ENCODE measurements at regions not wholly inside any gene's neighbourhood (a gene's known extent, or its start where the extent isn't known, plus 50 kb on each side); places are given as distances from the start of the nearest gene placed in this dataset.

DNA sequence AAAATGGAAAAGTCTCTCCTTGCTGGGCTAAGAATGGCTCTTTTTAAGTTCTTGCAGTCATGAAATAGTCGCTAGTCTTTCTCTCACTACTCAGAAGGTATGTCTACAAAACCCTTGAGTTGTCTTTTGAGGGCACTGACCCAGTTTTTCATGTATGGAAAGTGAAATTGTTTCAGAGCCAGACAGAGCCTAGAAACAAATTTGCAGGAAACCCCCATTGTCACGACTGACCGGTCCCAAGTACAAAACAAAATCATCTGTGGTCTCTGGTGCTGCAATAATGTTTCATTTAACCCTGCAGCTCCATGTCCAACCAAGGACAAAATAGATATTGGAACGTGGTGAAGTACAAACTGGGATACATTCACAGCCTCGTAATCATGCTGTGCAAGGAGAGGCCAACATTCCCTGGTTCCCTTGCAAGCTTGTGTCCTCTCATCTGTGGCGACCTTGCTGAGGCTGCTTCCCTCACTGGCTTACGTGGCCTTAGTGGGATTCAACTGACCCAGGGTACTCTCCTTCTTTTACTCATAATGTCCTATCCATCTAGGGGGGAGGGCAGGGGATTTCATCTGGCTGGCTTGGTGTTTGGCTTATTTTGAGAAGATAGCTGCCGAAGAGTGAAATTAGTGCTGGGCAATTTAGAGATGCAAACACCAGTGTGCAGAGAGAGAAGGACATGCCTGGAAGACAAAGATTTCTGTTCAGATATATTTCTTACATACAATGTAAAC is 172.5 kb downstream of the IPMK start:
- no peaks in the 10 kb centered on the region for H3K36me3 ChIP-seq (ENCODE audit: insufficient read depth, low read length)
- no peak overlapping the region for H2AFZ ChIP-seq (ENCODE audit: low read length, unreplicated experiment)
- H3K4me3 ChIP-seq (ENCODE audit: low read depth, low read length), result no peak overlapping the region
- H3K27me3 ChIP-seq (ENCODE audit: insufficient read depth, low read length), result peaks cover 5% of the 10 kb centered on the region; the same call in 1 of the 2 replicates
- no peaks in the 10 kb centered on the region for H3K4me1 ChIP-seq (ENCODE audit: control insufficient read depth, insufficient read depth, low read length, unreplicated experiment)
- H3K79me2 ChIP-seq (ENCODE audit: control insufficient read depth, insufficient read depth, low read length, unreplicated experiment), result no peaks in the 10 kb centered on the region
- no peak overlapping the region for H3K27ac ChIP-seq (ENCODE audit: low read depth, low read length)

DNA sequence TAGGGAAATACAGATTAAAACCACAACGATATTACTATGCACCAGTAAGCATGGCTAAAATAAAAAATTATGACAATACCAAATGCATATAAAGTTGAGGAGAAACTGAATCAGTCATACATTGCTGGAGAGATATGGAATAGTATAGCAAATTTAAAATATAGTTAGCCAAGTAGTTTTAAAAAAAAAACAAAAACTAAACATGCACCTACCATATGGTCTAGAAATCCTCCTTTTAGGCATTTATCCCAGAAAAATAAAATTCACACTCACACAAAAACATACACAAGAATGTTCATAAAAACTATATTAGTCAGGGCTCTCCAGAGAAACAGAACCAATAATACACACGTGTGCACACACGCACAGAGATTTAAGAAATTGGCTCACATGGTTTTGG is 175.8 kb downstream of the IPMK start:
- H3K4me3 ChIP-seq (ENCODE audit: low read depth, low read length), result no peak overlapping the region
- no peaks in the 10 kb centered on the region for H3K4me1 ChIP-seq (ENCODE audit: control insufficient read depth, insufficient read depth, low read length, unreplicated experiment)
- no peak overlapping the region for H3K27ac ChIP-seq (ENCODE audit: low read depth, low read length)
- no peaks in the 10 kb centered on the region for H3K36me3 ChIP-seq (ENCODE audit: insufficient read depth, low read length)
- peaks cover 5% of the 10 kb centered on the region for H3K27me3 ChIP-seq (ENCODE audit: insufficient read depth, low read length)
- H2AFZ ChIP-seq (ENCODE audit: low read length, unreplicated experiment), result no peak overlapping the region
- H3K79me2 ChIP-seq (ENCODE audit: control insufficient read depth, insufficient read depth, low read length, unreplicated experiment), result no peaks in the 10 kb centered on the region

DNA sequence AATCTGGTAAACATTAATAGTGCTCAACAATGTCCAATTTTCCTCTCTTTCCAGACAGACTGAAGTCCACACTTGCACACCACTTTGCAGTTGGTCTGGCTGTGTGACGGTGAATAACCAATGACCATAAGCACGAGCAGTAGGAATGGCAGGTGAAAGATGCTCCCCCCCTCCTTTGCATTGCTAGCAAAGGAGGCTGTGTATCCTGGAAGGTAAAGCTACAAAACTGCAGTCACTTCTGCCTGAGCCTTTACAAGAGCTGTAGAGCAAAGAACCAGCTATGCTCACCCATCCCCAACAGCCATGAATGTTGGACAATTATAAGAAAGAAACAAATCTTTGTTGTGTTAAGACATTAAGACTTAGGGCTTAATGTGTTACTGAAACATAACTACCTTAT is 178.0 kb downstream of the IPMK start:
- H3K4me3 ChIP-seq (ENCODE audit: low read depth, low read length), result no peak overlapping the region
- no peaks in the 10 kb centered on the region for H3K36me3 ChIP-seq (ENCODE audit: insufficient read depth, low read length)
- H2AFZ ChIP-seq (ENCODE audit: low read length, unreplicated experiment), result no peak overlapping the region
- H3K27ac ChIP-seq (ENCODE audit: low read depth, low read length), result no peak overlapping the region
- H3K79me2 ChIP-seq (ENCODE audit: control insufficient read depth, insufficient read depth, low read length, unreplicated experiment), result no peaks in the 10 kb centered on the region
- H3K27me3 ChIP-seq (ENCODE audit: insufficient read depth, low read length), result peaks cover 10% of the 10 kb centered on the region
- H3K4me1 ChIP-seq (ENCODE audit: control insufficient read depth, insufficient read depth, low read length, unreplicated experiment), result no peaks in the 10 kb centered on the region

GRCh38 chr10:58087896-58088295 is 179.8 kb downstream of the IPMK start:
- no peak overlapping the region for H3K27ac ChIP-seq (ENCODE audit: low read depth, low read length)
- H3K79me2 ChIP-seq (ENCODE audit: control insufficient read depth, insufficient read depth, low read length, unreplicated experiment), result no peaks in the 10 kb centered on the region
- H3K27me3 ChIP-seq (ENCODE audit: insufficient read depth, low read length), result peaks cover 17% of the 10 kb centered on the region
- no peaks in the 10 kb centered on the region for H3K36me3 ChIP-seq (ENCODE audit: insufficient read depth, low read length)
- no peak overlapping the region for H2AFZ ChIP-seq (ENCODE audit: low read length, unreplicated experiment)
- H3K4me3 ChIP-seq (ENCODE audit: low read depth, low read length), result no peak overlapping the region
- no peaks in the 10 kb centered on the region for H3K4me1 ChIP-seq (ENCODE audit: control insufficient read depth, insufficient read depth, low read length, unreplicated experiment)

DNA sequence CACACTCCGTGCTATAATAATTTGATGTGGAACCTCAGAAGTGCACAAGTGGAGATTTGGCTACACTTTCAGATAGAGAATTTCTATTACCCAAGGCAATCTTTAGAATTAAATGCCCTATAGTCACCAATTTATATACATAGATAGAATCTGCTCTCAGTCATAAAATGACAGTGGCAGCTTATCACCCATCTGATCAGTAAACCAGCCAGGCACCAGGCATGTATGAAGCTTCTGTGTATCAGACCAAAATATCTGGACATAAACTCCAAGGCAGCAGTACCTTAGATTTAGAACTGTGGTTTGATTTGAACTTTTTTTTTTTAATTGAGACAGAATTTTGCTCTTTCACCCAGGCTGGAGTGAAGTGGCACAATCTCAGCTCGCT is 180.9 kb downstream of the IPMK start:
- no peak overlapping the region for H2AFZ ChIP-seq (ENCODE audit: low read length, unreplicated experiment)
- peaks cover 17% of the 10 kb centered on the region for H3K27me3 ChIP-seq (ENCODE audit: insufficient read depth, low read length)
- no peaks in the 10 kb centered on the region for H3K4me1 ChIP-seq (ENCODE audit: control insufficient read depth, insufficient read depth, low read length, unreplicated experiment)
- no peak overlapping the region for H3K27ac ChIP-seq (ENCODE audit: low read depth, low read length)
- no peaks in the 10 kb centered on the region for H3K79me2 ChIP-seq (ENCODE audit: control insufficient read depth, insufficient read depth, low read length, unreplicated experiment)
- no peaks in the 10 kb centered on the region for H3K36me3 ChIP-seq (ENCODE audit: insufficient read depth, low read length)
- no peak overlapping the region for H3K4me3 ChIP-seq (ENCODE audit: low read depth, low read length)

GRCh38 chr10:58086144-58086762 is 181.4 kb downstream of the IPMK start:
- Histone ChIP-seq H2AFZ (ENCODE audit: low read length, unreplicated experiment) (no peak overlapping the region), H3K4me1 (ENCODE audit: control insufficient read depth, insufficient read depth, low read length, unreplicated experiment) (no peaks in the 10 kb centered on the region), H3K27ac (ENCODE audit: low read depth, low read length) (no peak overlapping the region), H3K36me3 (ENCODE audit: insufficient read depth, low read length) (no peaks in the 10 kb centered on the region), H3K79me2 (ENCODE audit: control insufficient read depth, insufficient read depth, low read length, unreplicated experiment) (no peaks in the 10 kb centered on the region), H3K4me3 (ENCODE audit: low read depth, low read length) (no peak overlapping the region), H3K27me3 (ENCODE audit: insufficient read depth, low read length) (peaks cover 17% of the 10 kb centered on the region)

DNA sequence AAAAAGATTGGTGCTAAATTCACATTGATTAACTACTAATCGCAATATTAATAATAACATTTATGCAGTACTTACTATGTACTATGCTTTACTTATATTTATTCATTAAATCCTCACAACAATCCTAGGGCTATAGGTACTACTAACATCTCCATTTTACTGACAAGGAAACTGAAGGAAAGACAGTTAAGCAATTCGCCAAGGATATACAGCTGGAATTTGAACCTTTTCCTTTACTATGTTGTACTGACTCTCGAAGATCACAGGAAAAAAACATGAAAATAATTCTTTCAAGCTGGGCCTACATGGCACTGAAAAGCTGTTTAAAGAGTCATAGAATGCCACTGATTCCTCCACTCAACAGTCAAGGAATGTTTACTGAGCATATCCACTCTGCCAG is 185.4 kb downstream of the IPMK start:
- no peaks in the 10 kb centered on the region for H3K4me1 ChIP-seq (ENCODE audit: control insufficient read depth, insufficient read depth, low read length, unreplicated experiment)
- H3K27me3 ChIP-seq (ENCODE audit: insufficient read depth, low read length), result peaks cover 25% of the 10 kb centered on the region; the same call in 1 of the 2 replicates
- H3K27ac ChIP-seq (ENCODE audit: low read depth, low read length), result no peak overlapping the region
- H3K4me3 ChIP-seq (ENCODE audit: low read depth, low read length), result no peak overlapping the region
- no peak overlapping the region for H2AFZ ChIP-seq (ENCODE audit: low read length, unreplicated experiment)
- no peaks in the 10 kb centered on the region for H3K36me3 ChIP-seq (ENCODE audit: insufficient read depth, low read length)
- no peaks in the 10 kb centered on the region for H3K79me2 ChIP-seq (ENCODE audit: control insufficient read depth, insufficient read depth, low read length, unreplicated experiment)

DNA sequence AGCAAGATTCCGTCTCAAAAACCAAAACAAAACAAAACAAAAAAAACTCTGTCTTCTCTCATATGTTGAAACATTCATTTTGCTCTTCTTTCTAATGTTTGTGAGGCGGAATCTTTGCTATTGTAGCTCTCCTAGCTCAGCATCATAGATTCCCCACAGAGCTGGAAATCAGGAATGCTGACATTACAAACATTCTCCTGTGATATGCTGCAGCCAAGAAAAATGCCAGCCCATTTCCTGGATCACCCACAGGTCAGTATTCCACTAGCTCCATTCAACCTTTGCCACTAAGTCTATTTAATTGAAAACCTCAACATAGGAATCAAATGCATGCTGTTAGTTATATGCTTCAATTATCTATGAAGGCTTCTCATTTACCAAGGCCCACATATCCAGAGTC is 186.3 kb downstream of the IPMK start:
- no peak overlapping the region for H3K4me3 ChIP-seq (ENCODE audit: low read depth, low read length)
- peaks cover 25% of the 10 kb centered on the region; the same call in 1 of the 2 replicates for H3K27me3 ChIP-seq (ENCODE audit: insufficient read depth, low read length)
- no peak overlapping the region for H3K27ac ChIP-seq (ENCODE audit: low read depth, low read length)
- H3K36me3 ChIP-seq (ENCODE audit: insufficient read depth, low read length), result no peaks in the 10 kb centered on the region
- H3K4me1 ChIP-seq (ENCODE audit: control insufficient read depth, insufficient read depth, low read length, unreplicated experiment), result no peaks in the 10 kb centered on the region
- H3K79me2 ChIP-seq (ENCODE audit: control insufficient read depth, insufficient read depth, low read length, unreplicated experiment), result no peaks in the 10 kb centered on the region
- no peak overlapping the region for H2AFZ ChIP-seq (ENCODE audit: low read length, unreplicated experiment)

DNA sequence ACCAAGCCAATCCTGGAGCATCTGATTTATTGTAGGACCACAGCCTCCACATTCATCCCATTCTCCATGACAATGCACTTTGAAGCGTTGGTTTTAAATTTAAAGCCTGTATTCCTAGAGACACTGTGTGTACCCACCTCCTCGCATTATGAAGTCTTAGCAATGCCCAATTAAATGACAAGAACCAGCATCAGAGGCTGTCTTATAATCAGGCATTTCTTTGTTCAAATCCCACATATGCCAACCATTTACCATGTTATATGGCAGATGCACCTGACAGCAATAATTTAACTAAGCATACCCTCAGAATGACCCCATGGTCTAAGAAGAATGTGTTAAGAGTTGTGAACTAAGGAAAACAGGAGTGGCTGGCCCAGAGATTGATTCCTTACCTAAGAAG is 188.2 kb downstream of the IPMK start:
- Histone ChIP-seq H3K4me1 (ENCODE audit: control insufficient read depth, insufficient read depth, low read length, unreplicated experiment) (no peaks in the 10 kb centered on the region), H3K4me3 (ENCODE audit: low read depth, low read length) (no peak overlapping the region), H3K27me3 (ENCODE audit: insufficient read depth, low read length) (peaks cover 20% of the 10 kb centered on the region; the same call in 1 of the 2 replicates), H3K27ac (ENCODE audit: low read depth, low read length) (no peak overlapping the region), H2AFZ (ENCODE audit: low read length, unreplicated experiment) (no peak overlapping the region), H3K36me3 (ENCODE audit: insufficient read depth, low read length) (no peaks in the 10 kb centered on the region), H3K79me2 (ENCODE audit: control insufficient read depth, insufficient read depth, low read length, unreplicated experiment) (no peaks in the 10 kb centered on the region)

- Histone ChIP-seq H3K4me3 (ENCODE audit: low read depth, low read length) (no peak overlapping the region), H3K79me2 (ENCODE audit: control insufficient read depth, insufficient read depth, low read length, unreplicated experiment) (no peaks in the 10 kb centered on the region), H3K27me3 (ENCODE audit: insufficient read depth, low read length) (peaks cover 19% of the 10 kb centered on the region), H2AFZ (ENCODE audit: low read length, unreplicated experiment) (no peak overlapping the region), H3K36me3 (ENCODE audit: insufficient read depth, low read length) (no peaks in the 10 kb centered on the region), H3K4me1 (ENCODE audit: control insufficient read depth, insufficient read depth, low read length, unreplicated experiment) (no peaks in the 10 kb centered on the region), H3K27ac (ENCODE audit: low read depth, low read length) (no peak overlapping the region)
These were observed 195.1 kb downstream of the IPMK start for GRCh38 chr10:58072634-58073033.

GRCh38 chr10:58070956-58071355 is 196.7 kb downstream of the IPMK start:
- Histone ChIP-seq H3K27me3 (ENCODE audit: insufficient read depth, low read length) (peaks cover 20% of the 10 kb centered on the region), H3K27ac (ENCODE audit: low read depth, low read length) (no peak overlapping the region), H3K79me2 (ENCODE audit: control insufficient read depth, insufficient read depth, low read length, unreplicated experiment) (no peaks in the 10 kb centered on the region), H2AFZ (ENCODE audit: low read length, unreplicated experiment) (no peak overlapping the region), H3K36me3 (ENCODE audit: insufficient read depth, low read length) (no peaks in the 10 kb centered on the region), H3K4me1 (ENCODE audit: control insufficient read depth, insufficient read depth, low read length, unreplicated experiment) (no peaks in the 10 kb centered on the region), H3K4me3 (ENCODE audit: low read depth, low read length) (no peak overlapping the region)

Measured in ACC112 (cell line).